ENCODE measurements at regions not wholly inside any gene's neighbourhood (a gene's known extent, or its start where the extent isn't known, plus 50 kb on each side); places are given as distances from the start of the nearest gene placed in this dataset.

GRCh38 chr16:51624080-51624775 is 473.2 kb upstream of the SALL1 start:
- TF ChIP-seq CTCF (conservative IDR thresholded peaks at IDR 0.05; ENCODE audit: low read length) (no peak), EZH2phosphoT487 (IDR thresholded peaks at IDR 0.05; ENCODE audit: borderline replicate concordance, low read depth, low read length) (no peak)

Data from OCI-LY7 (cell line).